Fibroblast of lung (primary cell): ENCODE measurements at regions not wholly inside any gene's neighbourhood (a gene's known extent, or its start where the extent isn't known, plus 50 kb on each side); places are given as distances from the start of the nearest gene placed in this dataset.

ENCODE experiments used
- CTCF ChIP-seq, 2 donors: IDR thresholded peaks in 1 of 2; conservative IDR thresholded peaks in 1 of 2; 1 replicate in 1 of 2; 2 replicates in 1 of 2; pipeline ENCODE4 v1.5.1; 2011 to 2012; ENCODE audit warnings: low read length in 2 of 2, control low read depth in 1 of 2, inconsistent platforms in 1 of 2, low read depth in 1 of 2, mild to moderate bottlenecking in 1 of 2
- EZH2 ChIP-seq: IDR thresholded peaks from 2 replicates; pipeline ENCODE4 v1.5.1; 2012; ENCODE audit warnings: low read length, control low read depth, mild to moderate bottlenecking; ENCODE audit errors: missing control alignments

- TF ChIP-seq CTCF (conservative IDR thresholded peaks at IDR 0.05 in 1 of 2, IDR thresholded peaks at IDR 0.05 in 1 of 2; ENCODE audit: low read depth in 1 of 2, low read length in 2 of 2) (no peak), EZH2 (no peak)
Measured at GRCh38 chr7:145289384-145289783, 453.5 kb upstream of the TPK1 start.
